ENCODE measurements at regions not wholly inside any gene's neighbourhood (a gene's known extent, or its start where the extent isn't known, plus 50 kb on each side); places are given as distances from the start of the nearest gene placed in this dataset.

- peaks cover 2% of the 10 kb centered on the region for H3K4me1 Mint-ChIP-seq (ENCODE audit: low read depth, unreplicated experiment)
- H3K9me3 Mint-ChIP-seq (ENCODE audit: unreplicated experiment): peaks cover 1% of the 10 kb centered on the region
- H3K27me3 Mint-ChIP-seq (ENCODE audit: unreplicated experiment): peaks cover 5% of the 10 kb centered on the region
- H3K27ac Mint-ChIP-seq (ENCODE audit: unreplicated experiment): no peak overlapping the region
- TF ChIP-seq, protein P1, sequence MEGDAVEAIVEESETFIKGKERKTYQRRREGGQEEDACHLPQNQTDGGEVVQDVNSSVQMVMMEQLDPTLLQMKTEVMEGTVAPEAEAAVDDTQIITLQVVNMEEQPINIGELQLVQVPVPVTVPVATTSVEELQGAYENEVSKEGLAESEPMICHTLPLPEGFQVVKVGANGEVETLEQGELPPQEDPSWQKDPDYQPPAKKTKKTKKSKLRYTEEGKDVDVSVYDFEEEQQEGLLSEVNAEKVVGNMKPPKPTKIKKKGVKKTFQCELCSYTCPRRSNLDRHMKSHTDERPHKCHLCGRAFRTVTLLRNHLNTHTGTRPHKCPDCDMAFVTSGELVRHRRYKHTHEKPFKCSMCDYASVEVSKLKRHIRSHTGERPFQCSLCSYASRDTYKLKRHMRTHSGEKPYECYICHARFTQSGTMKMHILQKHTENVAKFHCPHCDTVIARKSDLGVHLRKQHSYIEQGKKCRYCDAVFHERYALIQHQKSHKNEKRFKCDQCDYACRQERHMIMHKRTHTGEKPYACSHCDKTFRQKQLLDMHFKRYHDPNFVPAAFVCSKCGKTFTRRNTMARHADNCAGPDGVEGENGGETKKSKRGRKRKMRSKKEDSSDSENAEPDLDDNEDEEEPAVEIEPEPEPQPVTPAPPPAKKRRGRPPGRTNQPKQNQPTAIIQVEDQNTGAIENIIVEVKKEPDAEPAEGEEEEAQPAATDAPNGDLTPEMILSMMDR (IDR thresholded peaks at IDR 0.05; ENCODE audit: partially characterized antibody, unreplicated experiment): no peak
- no peak overlapping the region for H3K4me3 Mint-ChIP-seq (ENCODE audit: unreplicated experiment)
- peaks cover 5% of the 10 kb centered on the region for H3K36me3 Mint-ChIP-seq (ENCODE audit: unreplicated experiment)
- DNase-seq: no peak
Measured at GRCh38 chr14:98952593-98953350, 319.2 kb downstream of the BCL11B start.

DNA sequence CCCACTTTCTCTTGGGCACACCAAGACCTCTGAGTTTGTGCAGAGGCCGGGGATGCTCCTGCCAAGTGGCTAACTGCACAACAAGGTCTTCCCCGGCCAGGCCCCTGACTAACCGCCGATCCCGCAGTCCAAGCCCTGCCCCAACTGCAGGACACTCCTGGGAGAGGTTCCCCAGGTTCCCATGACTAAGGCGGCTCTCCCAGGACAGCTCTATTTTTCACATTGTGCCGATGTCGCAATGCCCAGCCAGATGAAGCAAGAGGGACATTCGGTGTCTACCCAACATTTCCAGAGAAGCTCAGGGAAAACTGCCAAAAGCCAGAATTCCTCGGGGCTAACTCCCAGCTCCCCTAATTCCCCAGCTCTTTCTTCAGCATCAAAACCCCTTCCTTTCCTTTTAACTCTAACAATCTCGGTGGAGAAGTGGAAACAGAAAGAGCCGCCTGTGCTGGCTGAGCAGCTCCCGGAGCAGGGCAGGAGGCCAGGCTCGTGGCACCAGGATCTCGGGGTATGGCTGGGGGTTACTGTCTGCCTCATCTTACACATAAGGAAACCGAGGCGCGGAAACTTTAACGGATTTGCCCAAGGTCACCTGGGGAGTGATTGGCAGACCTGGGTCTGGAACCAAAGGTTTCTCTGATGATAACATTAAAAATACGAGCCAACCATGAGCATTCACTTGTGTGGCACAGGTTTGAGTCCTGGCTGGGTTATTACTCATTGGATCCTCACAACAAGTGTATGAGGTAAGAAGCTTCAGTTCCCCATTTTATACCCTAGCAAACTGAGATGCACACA, 318.2 kb downstream of the BCL11B start:
- H3K9me3 Mint-ChIP-seq (ENCODE audit: unreplicated experiment): peaks cover 1% of the 10 kb centered on the region
- DNase-seq: no peak
- peaks cover 5% of the 10 kb centered on the region for H3K36me3 Mint-ChIP-seq (ENCODE audit: unreplicated experiment)
- peaks cover 5% of the 10 kb centered on the region for H3K27me3 Mint-ChIP-seq (ENCODE audit: unreplicated experiment)
- H3K27ac Mint-ChIP-seq (ENCODE audit: unreplicated experiment): no peak overlapping the region
- no peak overlapping the region for H3K4me3 Mint-ChIP-seq (ENCODE audit: unreplicated experiment)
- TF ChIP-seq, protein P1 (IDR thresholded peaks at IDR 0.05; ENCODE audit: partially characterized antibody, unreplicated experiment): no peak
- H3K4me1 Mint-ChIP-seq (ENCODE audit: low read depth, unreplicated experiment): peaks cover 2% of the 10 kb centered on the region

DNA sequence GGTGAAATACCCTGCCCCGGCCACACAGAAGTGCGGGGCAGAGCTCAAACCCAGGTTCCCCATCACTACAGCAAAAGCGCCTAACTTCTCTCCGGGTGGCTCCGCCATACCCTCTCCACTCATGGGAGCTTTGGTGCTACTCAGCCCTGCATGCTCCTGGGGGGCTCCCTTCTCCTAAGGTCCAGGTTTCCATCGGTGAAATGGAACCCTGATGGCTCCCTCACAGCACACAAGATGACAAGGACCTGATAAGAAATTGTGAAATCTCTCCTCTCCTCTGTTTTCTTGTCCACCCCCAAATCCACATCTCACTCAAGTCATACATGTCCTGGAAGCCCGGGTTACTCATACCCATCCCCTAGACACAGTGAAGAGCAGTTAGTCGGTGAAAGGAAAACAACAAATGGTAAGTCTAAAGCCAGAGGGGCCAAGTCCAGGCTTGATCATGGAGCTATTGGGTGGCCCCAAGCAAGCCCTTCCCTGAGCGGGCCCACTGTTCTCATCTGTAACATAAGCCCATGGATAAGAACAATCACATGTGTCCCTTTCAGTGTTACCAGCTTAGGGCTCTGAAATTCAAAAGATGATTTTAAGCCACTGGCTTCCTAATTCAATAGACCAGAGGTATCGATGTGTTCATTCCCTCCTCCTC, 317.5 kb downstream of the BCL11B start:
- Mint-ChIP-seq H3K4me3 (ENCODE audit: unreplicated experiment) (no peak overlapping the region), H3K9me3 (ENCODE audit: unreplicated experiment) (peaks cover 1% of the 10 kb centered on the region), H3K27ac (ENCODE audit: unreplicated experiment) (no peak overlapping the region), H3K27me3 (ENCODE audit: unreplicated experiment) (peaks cover 5% of the 10 kb centered on the region), H3K4me1 (ENCODE audit: low read depth, unreplicated experiment) (no peaks in the 10 kb centered on the region), H3K36me3 (ENCODE audit: unreplicated experiment) (peaks cover 5% of the 10 kb centered on the region)
- TF ChIP-seq, protein P1 (IDR thresholded peaks at IDR 0.05; ENCODE audit: partially characterized antibody, unreplicated experiment): no peak
- DNase-seq: no peak

DNA sequence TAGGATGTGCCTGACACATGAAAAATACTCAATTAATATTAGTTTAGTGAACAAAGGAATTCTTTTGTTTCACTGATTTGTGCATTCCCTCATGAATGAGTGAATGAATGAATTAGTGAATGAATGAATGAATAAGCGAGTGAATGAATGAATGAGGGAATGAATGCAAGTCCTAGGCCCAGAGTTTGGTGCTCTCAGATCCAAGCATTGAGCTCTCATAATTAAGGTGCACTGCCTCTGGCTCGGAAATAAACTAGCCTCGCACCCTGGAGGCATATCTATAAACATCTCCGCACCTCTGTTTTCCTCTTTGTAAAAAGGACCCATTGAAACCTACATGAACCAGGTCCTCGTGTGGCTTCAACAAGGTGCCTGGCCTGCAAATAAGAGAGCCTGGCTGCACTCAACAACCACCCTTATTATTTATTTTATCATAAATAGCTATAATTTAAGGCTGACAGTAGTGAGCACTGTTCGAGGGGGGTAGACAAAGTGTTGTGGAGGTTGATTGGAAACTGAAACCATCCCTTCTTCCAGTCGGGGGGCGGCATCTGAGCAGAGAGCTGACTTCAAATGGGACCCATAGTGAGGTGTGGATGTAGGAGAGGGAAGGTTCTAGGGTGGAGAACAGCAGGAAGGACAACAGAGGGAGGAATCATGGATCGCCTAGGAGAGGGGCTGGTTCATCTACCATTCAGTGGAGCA, 316.8 kb downstream of the BCL11B start:
- TF ChIP-seq, protein P1 (IDR thresholded peaks at IDR 0.05; ENCODE audit: partially characterized antibody, unreplicated experiment): no peak
- Mint-ChIP-seq H3K4me1 (ENCODE audit: low read depth, unreplicated experiment) (no peaks in the 10 kb centered on the region), H3K27ac (ENCODE audit: unreplicated experiment) (no peak overlapping the region), H3K4me3 (ENCODE audit: unreplicated experiment) (no peak overlapping the region), H3K9me3 (ENCODE audit: unreplicated experiment) (peaks cover 1% of the 10 kb centered on the region), H3K27me3 (ENCODE audit: unreplicated experiment) (peaks cover 5% of the 10 kb centered on the region), H3K36me3 (ENCODE audit: unreplicated experiment) (peaks cover 5% of the 10 kb centered on the region)
- no peak for DNase-seq
